AG09319 (cell line): ENCODE measurements at regions not wholly inside any gene's neighbourhood (a gene's known extent, or its start where the extent isn't known, plus 50 kb on each side); places are given as distances from the start of the nearest gene placed in this dataset.

Experiments used
- DNase-seq: peaks from one replicate; pipeline ENCODE4 v3.0.0-alpha.2; 2010; ENCODE audit warnings: low read depth; ENCODE audit errors: extremely low read depth
- CTCF ChIP-seq: IDR thresholded peaks from 2 replicates; pipeline ENCODE4 v1.5.1; 2011; ENCODE audit warnings: low read depth, mild to moderate bottlenecking, inconsistent platforms, low read length, moderate library complexity

DNA sequence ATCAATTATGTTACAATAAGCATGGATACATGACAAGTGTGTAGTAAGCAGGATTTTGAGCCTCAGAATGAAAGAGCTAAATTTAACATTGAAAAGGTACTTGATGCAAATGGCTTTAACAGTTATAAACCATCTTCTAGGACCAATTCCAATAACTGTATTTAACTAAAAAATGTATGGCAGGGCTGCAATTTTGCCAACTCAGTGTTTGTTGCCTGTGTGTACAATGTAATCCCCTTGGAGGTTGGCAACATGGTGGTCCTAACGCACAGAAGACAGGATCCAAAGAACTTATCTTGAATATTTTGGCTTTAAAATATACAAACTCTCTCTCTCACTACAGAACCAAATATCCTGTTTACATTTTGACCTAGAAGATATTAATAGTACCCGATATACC lies 2314.1 kb downstream of the LRRC4C start:
- TF ChIP-seq CTCF = no peak
- no peak for DNase-seq

GRCh38 chr11:39144351-39145130 lies 2314.9 kb downstream of the LRRC4C start:
- no peak for DNase-seq
- TF ChIP-seq CTCF = no peak

GRCh38 chr11:39139581-39139980 lies 2319.9 kb downstream of the LRRC4C start:
- TF ChIP-seq CTCF = no peak
- DNase-seq = no peak

DNA sequence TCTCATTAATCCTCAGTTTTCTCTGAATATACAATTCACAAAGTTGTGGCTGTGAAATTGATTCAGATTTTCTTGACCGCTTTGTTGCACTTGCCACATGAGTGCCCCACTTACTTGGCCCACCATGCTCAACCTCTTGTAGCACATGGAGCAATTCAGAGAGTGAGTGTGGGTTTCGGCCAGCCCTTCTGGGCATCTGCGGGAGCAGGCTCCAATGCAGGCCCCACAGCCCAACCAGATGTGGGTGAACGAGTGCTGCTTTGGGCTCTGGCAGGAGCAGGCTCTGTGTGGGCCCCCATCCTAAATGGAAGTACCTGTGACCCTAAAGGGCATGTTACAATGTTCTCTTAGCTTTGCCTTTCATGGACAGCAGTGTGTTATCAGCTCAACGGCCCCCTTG lies 2338.6 kb downstream of the LRRC4C start:
- TF ChIP-seq CTCF = no peak
- no peak for DNase-seq

DNA sequence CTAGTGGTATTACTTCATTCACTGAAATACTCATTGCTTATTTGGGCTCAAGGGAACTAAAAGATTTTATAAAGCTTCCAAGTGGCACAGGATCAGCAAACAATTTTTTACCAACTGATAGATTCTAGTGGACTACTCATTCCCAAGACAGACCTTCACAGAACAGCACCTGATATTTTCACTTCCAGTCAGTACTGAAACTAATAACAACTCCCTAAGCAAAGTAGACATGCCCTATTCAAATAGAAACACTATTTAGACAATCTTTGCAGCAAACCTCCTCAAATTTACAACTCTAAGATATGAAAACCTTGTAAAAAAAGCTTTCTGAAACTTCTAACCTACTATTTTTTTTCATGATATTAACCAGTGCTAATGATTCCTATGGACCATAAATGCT lies 2345.8 kb downstream of the LRRC4C start:
- TF ChIP-seq CTCF = no peak
- no peak for DNase-seq

GRCh38 chr11:39102236-39102635 lies 2357.2 kb downstream of the LRRC4C start:
- TF ChIP-seq CTCF = no peak
- no peak for DNase-seq

DNA sequence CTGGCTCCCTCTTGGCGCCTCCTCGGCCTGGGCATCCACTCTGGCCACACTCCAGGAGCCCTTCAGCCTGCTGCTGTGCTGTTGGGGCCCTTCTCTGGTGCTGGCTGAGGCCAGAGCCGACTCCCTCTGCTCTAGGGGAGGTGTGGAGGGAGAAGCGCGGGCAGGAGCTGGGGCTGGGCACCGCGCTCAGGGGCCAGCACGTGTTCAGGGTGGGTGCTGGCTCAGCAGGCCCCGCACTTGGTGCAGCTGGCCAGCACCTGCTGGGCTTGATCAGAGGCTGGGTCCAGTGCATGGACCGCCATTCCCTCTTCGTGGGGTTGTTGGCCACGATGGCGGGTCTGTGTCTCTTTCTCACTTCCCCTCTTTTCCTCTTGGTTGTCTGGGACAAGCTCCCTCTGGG lies 2381.0 kb downstream of the LRRC4C start:
- no peak for DNase-seq
- TF ChIP-seq CTCF = no peak
